Thoracic aorta (tissue), 2 donors: ENCODE measurements at regions not wholly inside any gene's neighbourhood (a gene's known extent, or its start where the extent isn't known, plus 50 kb on each side); places are given as distances from the start of the nearest gene placed in this dataset.

ENCODE experiments used
- ATAC-seq: fragments of 150-250 bp; one replicate; pipeline ENCODE4 v1.8.0; 2017; ENCODE audit warnings: low read depth; ENCODE audit not compliant: insufficient number of reproducible peaks, low FRiP score
- DNase-seq: peaks from one replicate; pipeline ENCODE4 v3.0.0-alpha.2; 2020; ENCODE audit warnings: low spot score
- H3K27ac ChIP-seq, 2 donors: fragments of 200-600 bp; sonication (generic); 1 replicate in 1 of 2; 2 replicates in 1 of 2; pipeline ENCODE4 v1.5.1; 2016; ENCODE audit warnings: mild to moderate bottlenecking in 2 of 2, moderate library complexity in 2 of 2
- H3K27me3 ChIP-seq: fragments of 200-600 bp; sonication (generic); replicated peaks from 2 replicates; pipeline ENCODE4 v1.6.0; 2016; ENCODE audit warnings: mild to moderate bottlenecking; ENCODE audit not compliant: insufficient read depth
- H3K36me3 ChIP-seq: fragments of 200-600 bp; sonication (generic); one replicate; pipeline ENCODE4 v1.5.1; 2016
- H3K4me1 ChIP-seq, 2 donors: fragments of 200-600 bp; sonication (generic); 1 replicate in 1 of 2; 2 replicates in 1 of 2; pipeline versions ENCODE4 v1.5.1 to v1.6.0; 2016; ENCODE audit warnings: low read depth in 2 of 2, mild to moderate bottlenecking in 1 of 2; ENCODE audit not compliant: control insufficient read depth in 1 of 2
- H3K4me3 ChIP-seq: fragments of 200-600 bp; sonication (generic); 2 replicates; pipeline ENCODE4 v1.5.1; 2016; ENCODE audit warnings: mild to moderate bottlenecking
- H3K9me3 ChIP-seq: fragments of 200-600 bp; sonication (generic); 2 replicates; pipeline ENCODE4 v1.5.1; 2016
- CTCF ChIP-seq: fragments of 200-600 bp; sonication (generic); IDR thresholded peaks from one replicate; pipeline ENCODE4 v1.5.1; 2019; ENCODE audit warnings: antibody characterized with exemption

GRCh38 chr6:1076531-1077459 lies 235.1 kb upstream of the FOXQ1 start:
- Histone ChIP-seq H3K9me3 (no peaks in the 10 kb centered on the region), H3K4me1 (no peaks in the 10 kb centered on the region), H3K36me3 (no peaks in the 10 kb centered on the region), H3K27ac (no peak overlapping the region), H3K4me3 (no peak overlapping the region), H3K27me3 (no peaks in the 10 kb centered on the region)
- no peak for ATAC-seq
- no peak for TF ChIP-seq CTCF
- DNase-seq: no peak

DNA sequence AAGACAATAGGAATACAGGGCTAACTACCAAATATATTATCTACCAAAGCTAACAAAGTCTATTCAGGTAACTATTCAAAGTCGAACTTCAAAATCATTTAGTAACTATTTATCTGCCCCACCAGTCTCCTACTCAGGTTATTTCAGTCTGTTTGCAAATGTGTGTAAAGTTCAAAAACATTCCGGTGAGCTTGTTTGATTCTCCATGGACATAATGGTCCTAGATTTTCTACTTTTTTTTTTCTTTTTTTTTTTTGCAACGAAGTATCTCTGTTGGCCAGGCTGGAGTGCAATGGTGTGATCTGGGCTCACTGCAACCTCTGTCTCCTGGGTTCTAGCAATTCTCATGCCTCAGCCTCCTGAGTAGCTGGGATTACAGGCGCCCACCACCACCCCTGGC lies 236.0 kb upstream of the FOXQ1 start:
- Histone ChIP-seq H3K27me3 (no peaks in the 10 kb centered on the region), H3K27ac (no peak overlapping the region), H3K4me1 (no peaks in the 10 kb centered on the region), H3K36me3 (no peaks in the 10 kb centered on the region), H3K9me3 (no peaks in the 10 kb centered on the region), H3K4me3 (no peak overlapping the region)
- no peak for TF ChIP-seq CTCF
- ATAC-seq (no peak), DNase-seq (no peak)

DNA sequence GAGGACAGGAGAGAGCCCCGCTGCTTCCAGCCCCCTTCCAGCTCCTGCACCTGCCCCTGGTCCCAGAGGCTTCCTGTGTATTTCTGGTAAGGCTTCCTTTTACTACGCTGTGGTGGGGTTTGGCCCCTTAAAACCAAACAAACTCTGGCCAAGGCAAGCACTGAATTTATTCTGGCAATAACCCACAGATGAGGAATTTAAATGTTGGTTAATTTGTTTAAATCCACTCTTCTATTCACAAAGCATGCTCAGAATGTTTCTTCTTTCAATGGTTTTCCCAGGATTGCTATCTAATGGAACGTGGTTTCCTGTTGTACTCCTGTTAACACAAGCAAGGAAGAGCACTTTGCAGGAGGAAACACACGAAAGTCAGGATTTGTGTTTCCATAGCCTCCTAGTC lies 236.5 kb upstream of the FOXQ1 start:
- no peak for ATAC-seq
- Histone ChIP-seq H3K27me3 (no peaks in the 10 kb centered on the region), H3K9me3 (no peaks in the 10 kb centered on the region), H3K36me3 (no peaks in the 10 kb centered on the region), H3K4me3 (no peak overlapping the region), H3K4me1 (no peaks in the 10 kb centered on the region), H3K27ac (no peak overlapping the region)
- no peak for TF ChIP-seq CTCF
- no peak for DNase-seq

DNA sequence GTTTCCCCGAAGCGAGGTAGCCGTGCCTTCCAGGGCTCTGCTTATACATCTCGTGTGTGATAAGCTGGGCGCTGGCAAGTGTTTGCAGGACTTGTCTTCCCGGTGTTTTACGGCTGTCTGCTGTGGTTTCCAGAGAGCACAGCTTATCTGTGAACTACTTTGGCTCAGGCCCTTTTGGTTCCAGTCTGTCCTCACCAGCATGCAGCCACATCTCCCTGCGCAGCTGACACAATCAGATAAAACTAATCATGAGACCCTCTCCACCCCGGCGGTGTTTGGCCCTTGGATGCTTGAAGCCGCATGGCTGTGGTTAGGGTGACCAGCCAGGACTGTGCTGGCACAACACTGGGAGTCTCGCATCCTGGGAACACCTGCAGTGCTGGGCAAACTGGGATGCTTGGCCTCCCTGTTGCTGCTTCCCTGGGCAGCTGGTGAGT lies 241.8 kb upstream of the FOXQ1 start:
- Histone ChIP-seq H3K27me3 (no peaks in the 10 kb centered on the region), H3K4me1 (no peaks in the 10 kb centered on the region), H3K9me3 (no peaks in the 10 kb centered on the region), H3K4me3 (no peak overlapping the region), H3K36me3 (no peaks in the 10 kb centered on the region), H3K27ac (no peak overlapping the region)
- DNase-seq: no peak
- ATAC-seq: no peak
- TF ChIP-seq CTCF: no peak

- TF ChIP-seq CTCF: no peak
- Histone ChIP-seq H3K4me3 (no peak overlapping the region), H3K36me3 (no peaks in the 10 kb centered on the region), H3K4me1 (no peaks in the 10 kb centered on the region), H3K27ac (no peak overlapping the region), H3K27me3 (no peaks in the 10 kb centered on the region), H3K9me3 (no peaks in the 10 kb centered on the region)
- no peak for DNase-seq
- ATAC-seq: no peak
Measured at GRCh38 chr6:1068905-1069304, 243.0 kb upstream of the FOXQ1 start.
